Spleen (tissue), 11 donors: ENCODE measurements at regions not wholly inside any gene's neighbourhood (a gene's known extent, or its start where the extent isn't known, plus 50 kb on each side); places are given as distances from the start of the nearest gene placed in this dataset.
A peak's percentile ranks its signal among the peaks of the same experiment; 100 is the strongest.
"Not testable (repeated sequence)": the region's sequence is repeated elsewhere in the genome, so short reads cannot be mapped to it uniquely, and the experiment has no call there.

ENCODE experiments used
- DNase-seq: peaks from one replicate; pipeline ENCODE4 v3.0.0-alpha.2; 2020
- H3K27ac ChIP-seq, 8 donors: fragments of 200-600 bp; sonication (generic) in 7 of 8; 1 replicate in 4 of 8; 2 replicates in 4 of 8; pipeline versions ENCODE4 v1.5.0 to v1.8.0; 2016 to 2021; ENCODE audit warnings: inconsistent platforms in 4 of 8, mild to moderate bottlenecking in 4 of 8, moderate library complexity in 1 of 8
- H3K27me3 ChIP-seq, 7 donors: fragments of 200-600 bp; sonication (generic) in 6 of 7; replicated peaks in 1 of 7; 1 replicate in 4 of 7; 2 replicates in 3 of 7; pipeline versions ENCODE4 v1.5.0 to v1.8.0; 2016 to 2021; ENCODE audit warnings: inconsistent platforms in 3 of 7, mild to moderate bottlenecking in 1 of 7
- H3K36me3 ChIP-seq, 6 donors: fragments of 200-600 bp; sonication (generic) in 5 of 6; 1 replicate in 4 of 6; 2 replicates in 2 of 6; pipeline versions ENCODE4 v1.5.0 to v1.8.0; 2016 to 2021; ENCODE audit warnings: inconsistent platforms in 2 of 6
- H3K4me1 ChIP-seq, 6 donors: fragments of 200-600 bp; sonication (generic) in 5 of 6; 1 replicate in 3 of 6; 2 replicates in 3 of 6; pipeline versions ENCODE4 v1.5.0 to v1.8.0; 2016 to 2021; ENCODE audit warnings: inconsistent platforms in 3 of 6
- H3K4me3 ChIP-seq, 8 donors: fragments of 200-600 bp; sonication (generic) in 7 of 8; 1 replicate in 4 of 8; 2 replicates in 4 of 8; pipeline versions ENCODE4 v1.5.0 to v1.8.0; 2016 to 2021; ENCODE audit warnings: inconsistent platforms in 4 of 8, mild to moderate bottlenecking in 4 of 8, moderate library complexity in 2 of 8
- H3K9me3 ChIP-seq, 8 donors: fragments of 200-600 bp; sonication (generic) in 7 of 8; 1 replicate in 4 of 8; 2 replicates in 4 of 8; pipeline versions ENCODE4 v1.5.0 to v1.8.0; 2016 to 2021; ENCODE audit warnings: inconsistent platforms in 4 of 8
- CTCF ChIP-seq, 11 experiments: fragments of 200-600 bp in 7 of 11; fragments of 450-650 bp in 4 of 11; sonication (generic) in 4 of 11; IDR thresholded peaks in 8 of 11; conservative IDR thresholded peaks in 3 of 11; 1 replicate in 7 of 11; 2 replicates in 4 of 11; pipeline versions ENCODE4 v1.4.0 to v1.8.0; 2016 to 2021; ENCODE audit warnings: antibody characterized with exemption in 11 of 11, inconsistent platforms in 4 of 11, mild to moderate bottlenecking in 1 of 11
- POLR2A ChIP-seq, 3 donors: fragments of 450-650 bp; IDR thresholded peaks; one replicate each; pipeline ENCODE4 v1.5.1; 2017; ENCODE audit warnings: antibody characterized with exemption in 3 of 3, mild to moderate bottlenecking in 1 of 3
- POLR2AphosphoS5 ChIP-seq, 3 donors: sonication (generic); formaldehyde crosslinking; IDR thresholded peaks; one replicate each; pipeline ENCODE4 v1.5.1; 2017; ENCODE audit warnings: antibody characterized with exemption in 3 of 3
- WGBS, 5 donors: extraction: QIAGEN DNeasy Blood & Tissue Kit in 3 of 5; methylation state at CpG; one replicate each; pipeline versions ENCODE4 v1.1.5 to v1.1.7; 2013 to 2018; 5-methylcytosine and 5-hydroxymethylcytosine counted together
- intact Hi-C: fragments of 100-400 bp; cut with DNase I; formaldehyde crosslinking; loops from one replicate; pipeline ENCODE4 v1.15.0; 2023; ENCODE audit warnings: low total_unique reads
- donor health status: healthy with polysubstance abuse.
- donor health status: DM: no; HTN: no; CAD: no; lungs with moderate emphysema.
- donor health status: DM: no; HTN: no; CAD: no.
- donor health status: Bipolar disorder and iron deficiency.
- donor health status: healthy.
- donor health status: DM: no; HTN: no; CAD: no.
- donor health status: DM: yes; HTN: yes; CAD: no.

DNA sequence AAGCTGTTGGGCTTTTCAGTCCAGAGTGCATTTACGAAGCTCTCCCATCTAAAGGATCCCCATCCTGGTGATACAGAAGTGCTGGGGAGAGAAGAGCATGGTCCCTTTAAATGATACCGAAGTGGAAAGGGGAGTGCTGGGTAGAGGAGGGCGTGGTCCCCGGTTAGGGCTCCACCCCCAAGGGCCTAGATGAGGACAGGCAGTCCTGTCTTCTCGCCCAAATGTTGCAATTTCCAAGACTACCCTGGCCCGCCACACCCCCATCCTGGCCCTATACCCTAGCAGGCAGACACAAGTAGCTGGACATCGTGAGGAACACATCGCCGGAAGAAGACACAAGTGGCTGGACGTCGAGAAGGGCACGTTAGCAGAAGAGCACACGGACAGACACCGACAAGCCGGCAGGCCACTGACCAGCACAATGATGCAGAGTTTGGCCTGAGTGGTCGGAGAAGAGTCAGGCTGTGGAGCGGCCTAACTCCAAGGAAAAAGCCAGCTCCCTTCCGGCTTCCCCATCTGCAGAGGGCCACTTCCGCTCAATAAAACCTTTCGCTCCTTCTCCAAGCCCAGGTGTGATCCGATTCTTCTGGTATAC, 439.5 kb upstream of the NRP1 start:
- WGBS, 5 donors: 91 to 96% (median 92%) methylated on average over 20 to 21 of the region's 21 CpGs
- no peak for TF ChIP-seq POLR2A (IDR thresholded peaks at IDR 0.05)
- TF ChIP-seq CTCF (IDR thresholded peaks at IDR 0.05 in 8 of 11, conservative IDR thresholded peaks at IDR 0.05 in 3 of 11): no peak
- TF ChIP-seq POLR2AphosphoS5 (IDR thresholded peaks at IDR 0.05): no peak
- intact Hi-C loops: no loop called here

GRCh38 chr10:33773253-33773573, 438.7 kb upstream of the NRP1 start:
- Histone ChIP-seq H3K27ac (peak overlapping the region in 4 of 8 donors; percentile 38 to 55 (median 46)), H3K9me3 (no peaks in the 10 kb centered on the region), H3K36me3 (no peaks in the 10 kb centered on the region), H3K4me3 (peak overlapping the region in 1 of 8 donors; percentile 19), H3K4me1 (peaks cover 0 to 15% (median 5%) of the 10 kb centered on the region in 6 donors), H3K27me3 (no peaks in the 10 kb centered on the region)
- TF ChIP-seq CTCF (IDR thresholded peaks at IDR 0.05 in 8 of 11, conservative IDR thresholded peaks at IDR 0.05 in 3 of 11) (no peak), POLR2AphosphoS5 (IDR thresholded peaks at IDR 0.05) (no peak), POLR2A (IDR thresholded peaks at IDR 0.05) (no peak)
- DNase-seq: no peak
- intact Hi-C loops: no loop called here
- 12 to 24% (median 17%) methylated on average over 4 of the region's 4 CpGs for WGBS, 5 donors

More for the DNA sequence above, 439.5 kb upstream of the NRP1 start:
- H3K27me3 ChIP-seq: no peaks in the 10 kb centered on the region
- peaks cover 0 to 15% (median 5%) of the 10 kb centered on the region in 6 donors for H3K4me1 ChIP-seq
- DNase-seq: no peak
- no peaks in the 10 kb centered on the region for H3K36me3 ChIP-seq
- no peak overlapping the region for H3K27ac ChIP-seq
- no peaks in the 10 kb centered on the region for H3K9me3 ChIP-seq
- H3K4me3 ChIP-seq: no peak overlapping the region

DNA sequence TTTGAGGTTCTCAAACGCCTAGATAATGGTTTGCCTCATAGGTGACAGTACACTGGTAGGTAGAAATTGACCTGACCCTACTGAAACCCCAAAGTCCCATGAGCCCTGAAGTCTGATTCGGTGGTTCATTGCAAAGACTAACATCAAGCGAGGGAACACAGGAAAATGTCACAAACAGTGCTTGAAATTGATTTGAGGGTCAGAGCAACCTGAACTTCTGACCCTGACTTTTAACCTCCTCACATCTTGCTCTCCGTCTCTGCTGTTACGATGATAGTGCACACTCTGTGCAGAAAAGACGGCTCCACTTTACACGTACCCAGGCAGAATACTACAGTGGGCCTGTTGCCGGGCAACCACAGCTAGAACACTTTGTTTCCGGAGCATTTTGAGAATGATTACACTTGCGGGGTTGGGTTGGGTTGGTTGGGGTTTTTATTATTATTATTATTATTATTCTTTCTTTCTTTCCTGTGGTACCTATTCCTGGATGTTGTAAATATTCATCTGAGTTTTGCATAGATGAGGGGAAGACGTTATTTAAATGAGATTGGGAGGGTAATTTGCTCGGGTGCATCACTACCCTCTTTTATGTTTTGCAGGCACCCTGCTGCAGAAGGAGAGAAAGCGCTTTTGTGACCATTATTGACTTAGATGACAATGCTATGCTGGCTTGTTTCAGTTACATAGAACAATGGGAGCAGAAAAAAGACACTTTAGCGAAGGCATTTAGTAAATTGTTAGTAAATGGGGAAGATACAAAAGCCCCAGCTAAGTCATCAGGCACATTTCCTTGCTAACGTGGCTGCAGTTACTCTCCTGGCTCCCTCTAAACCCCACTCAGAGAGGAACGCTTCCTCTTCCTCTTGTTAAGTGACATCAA, 438.1 kb upstream of the NRP1 start:
- TF ChIP-seq POLR2AphosphoS5 (IDR thresholded peaks at IDR 0.05) (no peak), POLR2A (IDR thresholded peaks at IDR 0.05) (no peak), CTCF (IDR thresholded peaks at IDR 0.05 in 8 of 11, conservative IDR thresholded peaks at IDR 0.05 in 3 of 11) (no peak)

GRCh38 chr10:33771856-33772255, 437.4 kb upstream of the NRP1 start:
- H3K36me3 ChIP-seq, H3K27me3 ChIP-seq, DNase-seq, intact Hi-C loops, H3K9me3 ChIP-seq, H3K4me3 ChIP-seq, H3K27ac ChIP-seq: not testable (repeated sequence)
- H3K4me1 ChIP-seq: peaks cover 0 to 15% (median 5%) of the 10 kb centered on the region in 6 donors
- 71 to 78% (median 73%) methylated on average over 8 of the region's 8 CpGs for WGBS, 5 donors

More for the DNA sequence above, 438.1 kb upstream of the NRP1 start:
- WGBS, 5 donors: 27 to 37% (median 29%) methylated on average over 16 of the region's 16 CpGs
- H3K4me1 ChIP-seq: peaks cover 0 to 15% (median 5%) of the 10 kb centered on the region in 6 donors
- H3K36me3 ChIP-seq: no peaks in the 10 kb centered on the region
- no peaks in the 10 kb centered on the region for H3K27me3 ChIP-seq
- no peak for DNase-seq
- H3K4me3 ChIP-seq: peak overlapping the region in 1 of 8 donors; percentile 19
- H3K27ac ChIP-seq: peak overlapping the region in 4 of 8 donors; percentile 38 to 55 (median 46)
- H3K9me3 ChIP-seq: no peaks in the 10 kb centered on the region
- intact Hi-C loops: no loop called here
